DOHH2 (cell line): ENCODE measurements at regions not wholly inside any gene's neighbourhood (a gene's known extent, or its start where the extent isn't known, plus 50 kb on each side); places are given as distances from the start of the nearest gene placed in this dataset.

Experiments used
- H3F3A ChIP-seq: fragments of 200-600 bp; sonication (generic), shearing (Covaris generic); 2 replicates; pipeline ENCODE4 v1.6.0; 2016; ENCODE audit warnings: antibody characterized with exemption, mild to moderate bottlenecking; ENCODE audit not compliant: control insufficient read depth, insufficient read depth
- H3K27ac ChIP-seq: fragments of 200-600 bp; sonication (generic); 2 replicates; pipeline ENCODE4 v1.5.1; 2014; ENCODE audit warnings: low read depth, mild to moderate bottlenecking, low read length, moderate library complexity
- H3K27me3 ChIP-seq: fragments of 200-600 bp; sonication (generic); 2 replicates; pipeline ENCODE4 v1.6.1; 2014; ENCODE audit warnings: mild to moderate bottlenecking, low read length, mixed read lengths; ENCODE audit not compliant: control insufficient read depth
- H3K36me3 ChIP-seq: fragments of 200-600 bp; sonication (generic); 2 replicates; pipeline ENCODE4 v1.6.1; 2014; ENCODE audit warnings: mild to moderate bottlenecking, low read length, moderate library complexity, mixed read lengths; ENCODE audit not compliant: control insufficient read depth
- H3K4me1 ChIP-seq: fragments of 200-600 bp; sonication (generic); 2 replicates; pipeline ENCODE4 v1.6.1; 2014; ENCODE audit warnings: mild to moderate bottlenecking, low read length, mixed read lengths; ENCODE audit not compliant: control insufficient read depth
- H3K4me2 ChIP-seq: fragments of 200-600 bp; sonication (generic); 2 replicates; pipeline ENCODE4 v1.6.0; 2014; ENCODE audit warnings: mild to moderate bottlenecking, low read length, moderate library complexity
- H3K4me3 ChIP-seq: fragments of 200-600 bp; sonication (generic); 2 replicates; pipeline ENCODE4 v1.5.1; 2014; ENCODE audit warnings: mild to moderate bottlenecking, low read length, mixed read lengths
- H3K79me2 ChIP-seq: fragments of 200-600 bp; sonication (generic); 2 replicates; pipeline ENCODE4 v1.6.1; 2014; ENCODE audit warnings: mild to moderate bottlenecking, low read length, mixed read lengths; ENCODE audit not compliant: control insufficient read depth
- H3K9me2 ChIP-seq: fragments of 200-600 bp; sonication (generic); replicated peaks from 2 replicates; pipeline ENCODE4 v1.6.1; 2014; ENCODE audit warnings: mild to moderate bottlenecking, low read length, mixed read lengths; ENCODE audit not compliant: control insufficient read depth
- H3K9me3 ChIP-seq: fragments of 200-600 bp; sonication (generic); 2 replicates; pipeline ENCODE4 v1.6.1; 2014; ENCODE audit warnings: antibody characterized with exemption, low read length, mixed read lengths; ENCODE audit not compliant: control insufficient read depth, insufficient read depth
- H4K20me1 ChIP-seq: fragments of 200-600 bp; sonication (generic); 2 replicates; pipeline ENCODE4 v1.6.0; 2014; ENCODE audit warnings: low read depth, mild to moderate bottlenecking, antibody characterized with exemption, low read length, moderate library complexity; ENCODE audit not compliant: control insufficient read depth, insufficient read depth
- EZH2phosphoT487 ChIP-seq: fragments of 200-600 bp; sonication (generic); IDR thresholded peaks from 2 replicates; pipeline ENCODE4 v1.6.1; 2017; ENCODE audit warnings: borderline replicate concordance, mild to moderate bottlenecking, antibody characterized with exemption, low read length, moderate library complexity, mixed read lengths
- TF ChIP-seq, protein P1 (sequence below): fragments of 200-600 bp; sonication (generic); IDR thresholded peaks from one replicate; pipeline ENCODE4 v1.5.1; 2014; ENCODE audit warnings: antibody characterized with exemption, mild to moderate bottlenecking, low read depth, low read length; ENCODE audit not compliant: poor library complexity, severe bottlenecking

DNA sequence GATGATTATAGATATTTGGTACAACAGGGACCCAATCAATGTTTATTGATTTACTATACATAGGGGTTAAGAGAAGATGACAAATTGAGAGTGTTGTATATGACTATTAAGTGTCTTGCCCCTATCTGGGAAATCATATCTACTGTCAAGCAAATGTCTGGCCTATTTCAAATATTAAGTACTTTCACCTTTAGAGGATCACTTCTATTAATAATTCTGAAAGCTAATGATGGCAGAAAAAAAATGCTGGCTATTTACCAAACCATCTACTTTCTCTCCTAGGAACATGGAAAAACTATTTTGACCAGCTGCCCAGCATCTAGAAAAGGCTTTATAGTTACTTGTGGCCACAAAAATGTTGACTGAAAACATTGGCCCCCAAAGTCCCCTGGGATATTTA, 632.3 kb upstream of the ZNF385D start:
- TF ChIP-seq EZH2phosphoT487 = no peak
- TF ChIP-seq, protein P1, sequence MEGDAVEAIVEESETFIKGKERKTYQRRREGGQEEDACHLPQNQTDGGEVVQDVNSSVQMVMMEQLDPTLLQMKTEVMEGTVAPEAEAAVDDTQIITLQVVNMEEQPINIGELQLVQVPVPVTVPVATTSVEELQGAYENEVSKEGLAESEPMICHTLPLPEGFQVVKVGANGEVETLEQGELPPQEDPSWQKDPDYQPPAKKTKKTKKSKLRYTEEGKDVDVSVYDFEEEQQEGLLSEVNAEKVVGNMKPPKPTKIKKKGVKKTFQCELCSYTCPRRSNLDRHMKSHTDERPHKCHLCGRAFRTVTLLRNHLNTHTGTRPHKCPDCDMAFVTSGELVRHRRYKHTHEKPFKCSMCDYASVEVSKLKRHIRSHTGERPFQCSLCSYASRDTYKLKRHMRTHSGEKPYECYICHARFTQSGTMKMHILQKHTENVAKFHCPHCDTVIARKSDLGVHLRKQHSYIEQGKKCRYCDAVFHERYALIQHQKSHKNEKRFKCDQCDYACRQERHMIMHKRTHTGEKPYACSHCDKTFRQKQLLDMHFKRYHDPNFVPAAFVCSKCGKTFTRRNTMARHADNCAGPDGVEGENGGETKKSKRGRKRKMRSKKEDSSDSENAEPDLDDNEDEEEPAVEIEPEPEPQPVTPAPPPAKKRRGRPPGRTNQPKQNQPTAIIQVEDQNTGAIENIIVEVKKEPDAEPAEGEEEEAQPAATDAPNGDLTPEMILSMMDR = no peak
- Histone ChIP-seq H3K27me3 (no peaks in the 10 kb centered on the region), H3K4me2 (no peak overlapping the region), H3K4me3 (no peak overlapping the region), H3K4me1 (no peaks in the 10 kb centered on the region), H3K79me2 (no peaks in the 10 kb centered on the region), H3K9me3 (no peaks in the 10 kb centered on the region), H3K9me2 (no peaks in the 10 kb centered on the region), H4K20me1 (no peaks in the 10 kb centered on the region), H3K36me3 (no peaks in the 10 kb centered on the region), H3K27ac (no peak overlapping the region), H3F3A (no peaks in the 10 kb centered on the region)

DNA sequence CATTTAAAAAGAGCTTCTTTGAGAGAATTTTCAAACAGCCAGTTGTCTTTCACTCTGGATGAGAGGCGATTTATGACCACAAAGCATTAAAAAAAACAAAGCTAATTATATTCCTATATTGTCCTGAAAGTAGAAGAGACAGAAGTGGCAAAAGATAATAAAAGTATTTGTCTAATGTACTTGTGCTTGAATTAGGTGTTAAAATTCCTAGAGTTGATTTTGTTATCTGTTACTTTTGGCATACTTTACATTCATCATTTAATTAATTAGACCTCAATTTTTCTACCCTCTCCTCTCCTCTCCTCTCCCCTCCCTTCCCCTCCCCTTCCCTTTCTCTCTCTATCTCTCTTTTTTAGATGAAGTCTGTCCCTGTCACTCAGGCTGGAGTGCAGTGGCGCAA, 635.1 kb upstream of the ZNF385D start:
- H3K36me3 ChIP-seq = no peaks in the 10 kb centered on the region
- H3K27me3 ChIP-seq = no peaks in the 10 kb centered on the region
- H3K79me2 ChIP-seq = no peaks in the 10 kb centered on the region
- H3K9me3 ChIP-seq = no peaks in the 10 kb centered on the region
- H3K4me3 ChIP-seq = no peak overlapping the region
- H3K9me2 ChIP-seq = no peaks in the 10 kb centered on the region
- TF ChIP-seq, protein P1 = no peak
- no peak for TF ChIP-seq EZH2phosphoT487
- no peaks in the 10 kb centered on the region for H3F3A ChIP-seq
- H4K20me1 ChIP-seq = no peaks in the 10 kb centered on the region
- H3K27ac ChIP-seq = no peak overlapping the region
- no peak overlapping the region for H3K4me2 ChIP-seq
- H3K4me1 ChIP-seq = no peaks in the 10 kb centered on the region

DNA sequence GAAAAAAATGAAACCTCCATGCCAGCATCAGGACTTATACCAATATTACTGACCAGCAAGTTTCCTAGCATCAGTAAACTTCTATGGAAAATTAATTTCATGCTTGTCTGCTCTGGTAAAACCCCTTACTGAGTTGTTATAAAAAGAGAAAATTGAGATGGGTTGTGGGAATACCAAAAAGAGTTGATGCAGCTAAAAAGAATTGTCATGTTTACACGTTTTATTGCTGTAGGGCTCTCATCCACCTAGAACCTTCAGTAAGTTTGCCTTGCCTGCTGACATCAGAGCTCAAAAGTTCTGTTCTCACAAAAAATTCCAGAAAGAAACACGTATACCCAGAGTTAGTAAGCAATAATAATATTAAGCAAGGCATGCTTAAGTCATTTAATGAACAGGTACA, 641.3 kb upstream of the ZNF385D start:
- no peak overlapping the region for H3K4me3 ChIP-seq
- H3K9me2 ChIP-seq = no peaks in the 10 kb centered on the region
- H3K79me2 ChIP-seq = no peaks in the 10 kb centered on the region
- TF ChIP-seq, protein P1 = no peak
- TF ChIP-seq EZH2phosphoT487 = no peak
- H3K9me3 ChIP-seq = no peaks in the 10 kb centered on the region
- no peak overlapping the region for H3K27ac ChIP-seq
- H4K20me1 ChIP-seq = no peaks in the 10 kb centered on the region
- H3K4me2 ChIP-seq = no peak overlapping the region
- H3K36me3 ChIP-seq = no peaks in the 10 kb centered on the region
- no peaks in the 10 kb centered on the region for H3K27me3 ChIP-seq
- H3F3A ChIP-seq = no peaks in the 10 kb centered on the region
- H3K4me1 ChIP-seq = no peaks in the 10 kb centered on the region

DNA sequence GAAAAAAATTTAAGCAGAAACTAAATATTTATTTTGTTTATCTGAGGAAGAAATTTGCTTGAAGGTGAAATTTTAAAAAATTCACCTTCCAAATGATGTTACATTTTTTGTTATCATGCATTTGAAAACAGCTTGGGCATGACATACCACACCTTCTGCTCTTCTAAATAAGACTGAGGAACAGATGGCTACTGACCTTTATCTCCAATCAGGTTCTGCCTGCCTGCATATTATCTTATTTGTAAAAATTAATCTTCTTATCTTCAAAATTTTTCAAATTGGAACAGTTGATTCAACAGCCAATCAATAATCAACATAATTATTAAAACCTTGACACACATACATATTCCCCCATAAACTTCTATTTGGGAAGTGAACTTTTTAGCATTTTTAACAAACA, 641.8 kb upstream of the ZNF385D start:
- Histone ChIP-seq H3K4me2 (no peak overlapping the region), H3K27me3 (no peaks in the 10 kb centered on the region), H4K20me1 (no peaks in the 10 kb centered on the region), H3K4me3 (no peak overlapping the region), H3K4me1 (no peaks in the 10 kb centered on the region), H3K79me2 (no peaks in the 10 kb centered on the region), H3K9me3 (no peaks in the 10 kb centered on the region), H3F3A (no peaks in the 10 kb centered on the region), H3K27ac (no peak overlapping the region), H3K9me2 (no peaks in the 10 kb centered on the region), H3K36me3 (no peaks in the 10 kb centered on the region)
- TF ChIP-seq EZH2phosphoT487 = no peak
- TF ChIP-seq, protein P1 = no peak
